Stimulated activated CD4-positive, alpha-beta T cell treated with anti-CD3 and anti-CD28 coated beads, Interleukin-2, amount 100 ng/mL, for 4 hours (primary cell): ENCODE measurements at regions not wholly inside any gene's neighbourhood (a gene's known extent, or its start where the extent isn't known, plus 50 kb on each side); places are given as distances from the start of the nearest gene placed in this dataset.

Experiments used
- DNase-seq: peaks from one replicate; pipeline ENCODE4 v3.0.0-alpha.2; 2020; ENCODE audit warnings: low read depth

- no peak for DNase-seq
These were observed 491.5 kb downstream of the NUF2 start for GRCh38 chr1:163813251-163813650.

- DNase-seq = no peak
These were observed 498.5 kb downstream of the NUF2 start for GRCh38 chr1:163820226-163820625.

DNA sequence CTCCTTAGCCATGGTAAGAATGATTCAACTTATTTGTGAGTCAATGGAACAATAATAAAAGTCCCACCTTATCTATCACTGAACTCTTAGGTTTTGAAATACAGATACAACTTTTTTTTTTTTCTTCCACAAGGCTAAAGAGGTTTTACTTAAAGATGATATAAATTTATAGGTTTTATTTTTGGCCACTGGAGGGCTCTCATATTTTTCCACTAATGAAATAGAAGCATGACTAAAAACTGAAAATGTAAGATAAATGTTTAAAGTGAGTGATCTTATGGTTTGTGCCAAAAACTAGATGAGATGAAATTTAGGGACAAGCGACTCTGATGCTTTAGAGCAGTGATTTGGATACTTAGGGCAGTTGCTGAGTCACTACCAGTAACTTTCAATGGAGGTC is 499.0 kb downstream of the NUF2 start:
- DNase-seq = no peak

GRCh38 chr1:163821679-163822078 is 499.9 kb downstream of the NUF2 start:
- no peak for DNase-seq

GRCh38 chr1:163823017-163823416 is 501.3 kb downstream of the NUF2 start:
- no peak for DNase-seq

DNA sequence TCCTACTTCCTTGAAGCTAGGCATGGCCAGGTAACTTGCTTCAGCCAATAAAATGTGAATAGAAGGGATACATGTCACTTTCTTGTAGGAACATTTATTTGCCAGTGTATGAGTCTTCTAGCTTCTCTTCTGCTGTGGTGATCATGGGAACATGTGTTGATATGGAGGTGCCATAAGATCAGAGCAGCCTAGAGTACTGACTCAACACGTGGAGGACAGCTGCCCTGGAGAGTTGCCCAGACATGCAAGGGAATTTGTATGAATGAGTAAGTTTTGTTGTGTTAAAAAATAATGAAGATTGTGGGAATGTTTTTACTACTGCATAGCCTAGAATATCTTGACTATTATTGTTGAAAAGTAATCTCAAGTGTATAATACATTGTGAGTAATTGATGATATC is 502.3 kb downstream of the NUF2 start:
- DNase-seq = no peak

GRCh38 chr1:163824490-163824889 is 502.7 kb downstream of the NUF2 start:
- DNase-seq = no peak

GRCh38 chr1:163826500-163826899 is 504.7 kb downstream of the NUF2 start:
- DNase-seq = no peak

DNA sequence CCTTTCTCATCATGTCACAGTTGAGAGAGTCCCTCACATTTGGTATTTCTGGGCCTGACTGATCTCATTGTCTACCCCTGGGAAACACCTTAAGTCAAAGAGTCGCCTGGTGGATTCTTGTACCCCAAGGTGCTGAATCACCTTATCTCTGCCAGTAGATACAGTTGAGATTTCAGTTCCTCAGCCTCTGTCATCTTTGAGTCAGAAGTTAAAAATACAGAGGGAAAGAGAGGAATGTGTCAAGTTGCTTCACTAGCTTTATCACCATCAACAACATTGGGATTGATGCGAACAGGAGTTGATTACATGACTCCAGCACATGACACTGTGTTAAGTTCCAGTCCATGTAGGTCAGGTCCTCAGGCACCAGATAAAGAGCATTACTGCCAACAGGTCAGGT is 513.0 kb downstream of the NUF2 start:
- DNase-seq = no peak

DNA sequence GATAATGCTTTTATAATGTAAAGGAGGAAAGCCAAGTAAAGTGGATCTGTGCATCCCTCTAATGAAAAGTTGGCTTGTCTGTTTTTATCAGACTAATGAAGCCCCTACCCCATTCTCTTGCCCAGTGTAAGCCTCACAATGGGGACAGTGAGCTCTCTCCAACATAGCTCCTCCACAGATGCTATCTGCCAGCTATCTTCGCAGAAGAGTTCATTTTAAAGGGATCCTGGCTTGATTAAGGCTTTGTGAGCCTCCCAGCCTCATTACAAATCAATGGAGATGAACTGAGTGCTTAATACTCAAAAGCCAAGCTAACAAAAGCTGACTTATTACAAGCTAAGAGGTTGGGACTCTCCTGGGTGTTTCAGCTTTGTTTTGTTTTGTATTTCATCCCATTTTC is 514.7 kb downstream of the NUF2 start:
- DNase-seq = no peak

DNA sequence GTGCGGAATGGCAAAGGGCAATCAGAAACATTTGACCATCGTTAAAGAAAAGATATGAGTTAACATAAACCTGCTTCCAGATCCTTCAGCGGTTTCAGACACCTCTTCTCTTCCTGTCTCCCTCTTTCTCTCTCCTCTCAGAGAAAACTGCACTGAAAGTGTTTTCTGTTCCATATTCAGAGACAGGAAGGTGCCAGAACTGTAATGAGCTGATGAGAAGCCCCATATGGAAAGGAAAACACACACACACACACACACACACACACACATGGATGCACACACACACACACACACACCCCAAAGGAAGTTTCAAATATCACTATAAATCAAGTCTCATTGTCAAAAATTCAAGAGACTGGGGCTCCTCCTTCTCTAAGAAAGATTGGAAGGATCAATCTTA is 515.5 kb downstream of the NUF2 start:
- no peak for DNase-seq

- DNase-seq = no peak
These were observed 520.8 kb downstream of the NUF2 start for GRCh38 chr1:163842571-163842970.

DNA sequence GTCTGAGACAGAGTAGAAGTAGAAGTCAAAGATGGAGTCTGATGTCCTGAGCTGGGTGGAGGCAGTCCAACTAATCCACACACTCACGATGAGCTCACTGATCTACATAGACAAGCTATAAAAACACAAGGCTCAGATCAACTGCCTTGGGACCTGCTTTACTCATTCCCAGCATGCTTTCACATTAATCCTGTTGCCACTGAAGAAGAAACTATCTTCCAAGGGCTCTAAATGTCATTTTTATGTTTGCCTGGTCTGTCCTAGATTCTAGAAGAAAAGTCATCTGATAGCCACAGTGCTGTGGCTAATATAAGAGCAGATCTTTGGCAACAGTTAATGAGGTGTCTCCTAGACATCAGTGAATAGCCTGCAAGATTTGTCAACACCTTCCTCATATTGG is 522.7 kb downstream of the NUF2 start:
- no peak for DNase-seq

- DNase-seq = no peak
These were observed 523.5 kb downstream of the NUF2 start for GRCh38 chr1:163845279-163845678.

- no peak for DNase-seq
These were observed 542.0 kb downstream of the NUF2 start for GRCh38 chr1:163863731-163864130.

GRCh38 chr1:163864207-163864606 is 542.5 kb downstream of the NUF2 start:
- DNase-seq = no peak

DNA sequence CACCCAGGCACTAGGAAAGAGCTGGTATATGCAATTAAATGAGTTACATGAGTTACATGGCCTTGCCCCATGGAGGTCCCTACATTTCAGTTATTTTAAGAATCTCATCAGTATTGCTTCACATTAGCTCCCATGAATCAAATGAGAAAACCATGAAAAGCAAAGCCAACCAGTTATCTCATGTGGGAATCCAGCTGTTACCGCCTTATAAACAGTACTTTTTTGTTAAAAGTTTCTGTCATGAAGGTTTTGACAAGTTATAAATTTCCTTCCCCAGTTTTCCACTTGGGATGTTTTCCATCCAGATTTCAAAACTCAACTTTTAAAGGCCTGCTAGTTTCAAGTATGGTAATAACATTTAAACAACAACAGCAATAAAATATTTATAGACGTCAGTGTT is 544.8 kb downstream of the NUF2 start:
- no peak for DNase-seq

GRCh38 chr1:163870666-163871065 is 548.9 kb downstream of the NUF2 start:
- no peak for DNase-seq

DNA sequence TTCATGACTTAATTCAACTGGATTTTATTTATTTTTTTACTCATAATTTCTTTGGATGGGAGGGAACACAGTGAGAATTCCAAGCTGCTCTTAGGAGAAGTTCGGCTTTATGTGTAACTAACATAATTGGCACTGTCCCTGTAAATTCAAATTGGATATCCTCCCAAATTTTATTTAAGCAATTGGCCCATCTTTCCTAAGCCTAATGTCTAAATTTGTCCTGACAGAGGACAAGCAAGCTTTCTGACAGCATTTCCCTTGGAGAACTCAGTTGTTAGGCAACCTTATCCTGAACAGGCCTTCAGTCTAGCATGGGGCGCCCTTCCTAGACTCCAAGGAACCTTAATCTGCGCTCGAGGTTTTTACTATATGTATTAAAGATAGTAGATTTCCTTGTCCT is 550.3 kb downstream of the NUF2 start:
- DNase-seq = no peak

- DNase-seq = no peak
These were observed 552.3 kb downstream of the NUF2 start for GRCh38 chr1:163874070-163874469.

DNA sequence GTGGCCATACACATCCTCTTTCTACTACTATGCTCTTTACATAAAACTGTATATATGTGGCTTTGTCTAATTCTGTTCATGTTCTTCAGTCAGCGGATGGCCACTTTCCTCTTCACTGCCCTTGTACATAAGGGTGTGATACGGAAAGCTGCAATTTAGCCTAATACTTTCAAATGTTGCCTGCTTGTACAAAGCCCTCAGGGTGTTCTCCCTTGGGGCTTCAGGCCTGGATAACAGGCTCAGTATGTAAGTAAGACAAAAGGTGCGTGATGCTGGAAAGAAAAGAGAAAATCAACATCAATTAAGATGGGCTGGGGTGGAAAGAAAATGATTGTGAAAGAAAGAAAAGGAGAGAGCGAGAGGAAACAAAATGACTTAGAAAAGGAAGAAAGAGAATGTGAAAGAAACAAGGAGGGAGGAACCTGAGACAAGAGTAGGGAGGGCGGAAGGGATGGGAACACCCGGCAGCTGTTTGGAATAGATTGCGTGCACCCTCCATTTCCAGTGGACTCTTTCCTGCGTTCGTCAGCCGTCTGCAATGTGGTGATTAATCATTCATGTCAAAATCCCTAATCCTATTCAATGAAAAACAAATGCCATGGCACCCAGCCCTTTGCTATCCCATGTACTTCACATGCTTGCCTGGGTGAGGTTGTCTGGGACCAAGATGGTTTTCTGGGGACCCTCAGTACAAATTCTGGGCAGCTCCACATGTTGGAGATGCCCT is 553.6 kb downstream of the NUF2 start:
- no peak for DNase-seq

GRCh38 chr1:163875927-163876320 is 554.2 kb downstream of the NUF2 start:
- DNase-seq = no peak

- DNase-seq = no peak
These were observed 554.8 kb downstream of the NUF2 start for GRCh38 chr1:163876546-163876945.

DNA sequence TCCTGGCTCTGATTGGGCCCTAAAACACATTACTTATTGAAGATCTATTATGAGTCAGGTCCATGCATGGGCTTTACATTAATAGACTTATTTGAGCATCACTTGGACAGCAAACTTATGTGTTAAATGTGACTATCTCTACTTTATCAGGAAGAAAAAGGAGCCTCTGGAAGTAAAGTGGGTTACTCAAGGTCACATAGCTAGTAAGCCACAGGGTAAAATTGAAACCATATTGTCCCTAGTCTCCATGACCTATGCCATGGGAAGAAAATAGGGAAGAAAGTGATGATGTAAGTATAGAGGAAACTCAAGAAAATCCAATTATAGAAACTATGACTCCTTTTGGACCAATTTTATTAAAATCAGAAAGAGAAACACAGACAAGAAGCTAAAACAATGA is 555.3 kb downstream of the NUF2 start:
- no peak for DNase-seq

DNA sequence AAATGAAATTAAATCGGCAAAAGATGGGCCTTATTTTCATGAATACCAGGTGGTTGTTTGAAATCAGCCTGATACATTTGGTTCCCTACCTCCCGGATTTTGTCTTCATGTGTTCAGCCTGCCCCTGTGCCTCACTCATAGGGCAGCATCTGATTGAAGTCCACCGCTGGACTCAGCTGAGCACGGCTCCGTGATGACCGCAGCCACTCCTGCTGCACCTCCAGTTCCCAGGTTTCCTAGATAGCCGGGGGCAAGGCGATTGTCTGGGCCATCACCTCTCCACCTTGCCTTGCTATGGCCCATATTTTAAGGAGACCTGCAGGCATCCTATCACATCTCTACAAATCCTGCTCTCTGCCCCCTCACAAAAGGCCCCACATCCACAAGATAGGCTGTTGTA is 563.8 kb downstream of the NUF2 start:
- DNase-seq = no peak
